GM12878 (cell line): ENCODE measurements at regions not wholly inside any gene's neighbourhood (a gene's known extent, or its start where the extent isn't known, plus 50 kb on each side); places are given as distances from the start of the nearest gene placed in this dataset.

ENCODE experiments used
- ATAC-seq: fragments of 200-7000 bp; cut with Tn5 transposase; 3 replicates; pipeline ENCODE4 v1.9.1; 2020; ENCODE audit warnings: mild to moderate bottlenecking, moderate library complexity
- BruUV-seq: library from RNA; stranded (reverse); fragments of 400-500 nt; replicated peaks from 2 replicates; lab custom pipeline; 2021; lab: Mats Ljungman, UMichigan
- CTCF ChIA-PET: fragments of 300-600 bp; sonication (Branson Sonifier 250); formaldehyde crosslinking; extraction: SDS; loops from one replicate; lab custom pipeline; 2021; ENCODE audit warnings: inconsistent platforms; lab: Yijun Ruan, JAX
- POLR2A ChIA-PET: fragments of 350-600 bp; formaldehyde crosslinking; extraction: SDS; loops from one replicate; lab custom pipeline; 2021; ENCODE audit warnings: inconsistent platforms; lab: Charles Lee
- RAD21 ChIA-PET: fragments of 300-600 bp; sonication (Branson Sonifier 250); formaldehyde crosslinking; loops from one replicate; lab custom pipeline; 2023; ENCODE audit warnings: antibody characterized with exemption; ENCODE audit not compliant: unreplicated experiment; lab: Charles Lee
- SMC1A ChIA-PET: fragments of 300-600 bp; sonication (Branson Sonifier 250); formaldehyde crosslinking; loops from one replicate; lab custom pipeline; 2023; ENCODE audit not compliant: unreplicated experiment, uncharacterized antibody; lab: Charles Lee
- DNase-seq: peaks from one replicate; pipeline ENCODE4 v3.0.0-alpha.2; 2011; ENCODE audit warnings: low read depth, low spot score
- FAIRE-seq: peaks from 3 replicates; lab custom pipeline; 2011; peaks lifted over from hg19 to GRCh38; lab: Jason Lieb, UNC
- H2AFZ ChIP-seq: 2 replicates; pipeline ENCODE4 v1.6.0; 2011; ENCODE audit warnings: low read depth, low read length, control low read depth; ENCODE audit not compliant: control insufficient read depth
- H3K27ac ChIP-seq: 2 replicates; pipeline ENCODE4 v1.5.1; 2011; ENCODE audit warnings: control low read depth; ENCODE audit not compliant: control insufficient read depth, insufficient read depth
- H3K27me3 ChIP-seq, 2 experiments: replicated peaks in 1 of 2; 2 replicates each; pipeline versions ENCODE4 v1.6.0 to v1.6.1; 2011; ENCODE audit warnings: low read length in 1 of 2; ENCODE audit not compliant: control insufficient read depth in 2 of 2, insufficient read depth in 2 of 2
- H3K36me3 ChIP-seq, 2 experiments: 2 replicates each; pipeline ENCODE4 v1.5.1; 2011; ENCODE audit warnings: low read length in 1 of 2; ENCODE audit not compliant: control insufficient read depth in 2 of 2, insufficient read depth in 2 of 2
- H3K4me1 ChIP-seq: 2 replicates; pipeline ENCODE4 v1.6.1; 2011; ENCODE audit warnings: mild to moderate bottlenecking, low read length, moderate library complexity, mixed read lengths; ENCODE audit not compliant: control insufficient read depth, insufficient read depth
- H3K4me2 ChIP-seq: 2 replicates; pipeline ENCODE4 v1.6.0; 2011; ENCODE audit warnings: control low read depth; ENCODE audit not compliant: control insufficient read depth, insufficient read depth
- H3K4me3 ChIP-seq: fragments of 200-600 bp; sonication (generic); 2 replicates; pipeline ENCODE4 v1.5.1; 2016
- H3K79me2 ChIP-seq: 2 replicates; pipeline ENCODE4 v1.6.0; 2011; ENCODE audit warnings: low read length; ENCODE audit not compliant: control insufficient read depth, insufficient read depth
- H3K9ac ChIP-seq: 2 replicates; pipeline ENCODE4 v1.8.0; 2011; ENCODE audit warnings: low read length, control low read depth, mixed read lengths; ENCODE audit not compliant: control insufficient read depth, insufficient read depth
- H3K9me3 ChIP-seq: replicated peaks from 3 replicates; pipeline ENCODE4 v1.5.1; 2011; ENCODE audit warnings: mild to moderate bottlenecking, low read length; ENCODE audit not compliant: control insufficient read depth, insufficient read depth
- H4K20me1 ChIP-seq: 2 replicates; pipeline ENCODE4 v1.6.0; 2011; ENCODE audit not compliant: control insufficient read depth, insufficient read depth
- BACH1 ChIP-seq: fragments of 450-650 bp; IDR thresholded peaks from 2 replicates; pipeline ENCODE4 v1.6.1; 2017; ENCODE audit warnings: mild to moderate bottlenecking, borderline replicate concordance
- CBX3 ChIP-seq: fragments of 200-600 bp; sonication (generic); IDR thresholded peaks from 2 replicates; pipeline ENCODE4 v1.6.1; 2016; ENCODE audit warnings: low read depth, borderline replicate concordance
- CEBPB ChIP-seq, 2 experiments: fragments of 150-350 bp in 1 of 2; IDR thresholded peaks; 2 replicates each; pipeline ENCODE4 v1.6.1; 2012 to 2014; ENCODE audit warnings: low read depth in 2 of 2, low read length in 2 of 2, borderline replicate concordance in 1 of 2, inconsistent platforms in 1 of 2
- GATAD2B ChIP-seq: fragments of 450-650 bp; conservative IDR thresholded peaks from 2 replicates; pipeline ENCODE4 v1.6.1; 2017; ENCODE audit warnings: low read depth, mild to moderate bottlenecking, moderate library complexity
- HCFC1 ChIP-seq: fragments of 150-350 bp; IDR thresholded peaks from 2 replicates; pipeline ENCODE4 v1.6.1; 2014; ENCODE audit warnings: low read length
- JUND ChIP-seq: IDR thresholded peaks from 2 replicates; pipeline ENCODE4 v1.6.1; 2012; ENCODE audit warnings: low read depth, mild to moderate bottlenecking, low read length, improper control_type of control experiment, moderate library complexity
- KDM1A ChIP-seq: fragments of 200-600 bp; sonication (generic); IDR thresholded peaks from 2 replicates; pipeline ENCODE4 v1.6.1; 2016; ENCODE audit warnings: borderline replicate concordance
- NFIC ChIP-seq: IDR thresholded peaks from 2 replicates; pipeline ENCODE4 v1.6.1; 2012; ENCODE audit warnings: low read depth, mild to moderate bottlenecking, inconsistent platforms, low read length, moderate library complexity
- NFYA ChIP-seq: IDR thresholded peaks from 2 replicates; pipeline ENCODE4 v1.6.1; 2011; ENCODE audit warnings: low read depth, mild to moderate bottlenecking, low read length, improper control_type of control experiment, borderline replicate concordance
- NR2F1 ChIP-seq: fragments of 450-650 bp; conservative IDR thresholded peaks from 2 replicates; pipeline ENCODE4 v1.6.1; 2017; ENCODE audit warnings: mild to moderate bottlenecking
- PRDM15 ChIP-seq: fragments of 450-650 bp; formaldehyde crosslinking; IDR thresholded peaks from 2 replicates; pipeline ENCODE4 v1.4.0; 2020; ENCODE audit warnings: mild to moderate bottlenecking, moderate library complexity
- RFX5 ChIP-seq: IDR thresholded peaks from 2 replicates; pipeline ENCODE4 v1.6.1; 2011; ENCODE audit warnings: low read depth, low read length, improper control_type of control experiment
- RUNX3 ChIP-seq: IDR thresholded peaks from 2 replicates; pipeline ENCODE4 v1.6.1; 2012; ENCODE audit warnings: low read length, inconsistent platforms
- SMAD1 ChIP-seq: fragments of 450-650 bp; IDR thresholded peaks from 2 replicates; pipeline ENCODE4 v1.6.1; 2018; ENCODE audit warnings: mild to moderate bottlenecking, low read depth; ENCODE audit not compliant: partially characterized antibody
- SREBF2 ChIP-seq: IDR thresholded peaks from 2 replicates; pipeline ENCODE4 v1.6.1; 2012; ENCODE audit warnings: mild to moderate bottlenecking, low read length
- STAT3 ChIP-seq: IDR thresholded peaks from 2 replicates; pipeline ENCODE4 v1.6.1; 2011; ENCODE audit warnings: low read depth, low read length, improper control_type of control experiment
- ZBED1 ChIP-seq: IDR thresholded peaks from 2 replicates; pipeline ENCODE4 v1.6.1; 2016; ENCODE audit warnings: borderline replicate concordance
- ZBTB11 ChIP-seq: fragments of 450-650 bp; formaldehyde crosslinking; IDR thresholded peaks from 2 replicates; pipeline ENCODE4 v1.5.0; 2022; ENCODE audit warnings: mild to moderate bottlenecking, missing genetic modification characterization
- whole genome bisulfite sequencing: methylation state at CpG from one replicate; pipeline ENCODE4 v1.1.6; 2016; ENCODE audit warnings: low lambda C conversion rate; ENCODE audit not compliant: insufficient replicate concordance, insufficient coverage; ENCODE audit errors: missing lambda C conversion rate; 5-methylcytosine and 5-hydroxymethylcytosine counted together
- in situ Hi-C: fragments of 300-500 bp; cut with MboI; formaldehyde crosslinking; loops from 9 replicates; pipeline ENCODE4 v1.14.3; 2018; ENCODE audit warnings: mixed read lengths
- intact Hi-C: fragments of 100-400 bp; cut with micrococcal nuclease; formaldehyde crosslinking; loops from one replicate; pipeline ENCODE4 v1.14.2; 2022; ENCODE audit not compliant: unreplicated experiment

GRCh38 chr4:34198966-34199365 is 2045.3 kb downstream of the ARAP2 start:
- no peak for TF ChIP-seq HCFC1
- no peak for TF ChIP-seq NR2F1
- no peak for TF ChIP-seq ZBED1
- TF ChIP-seq PRDM15 (CRISPR knock-in tag), result no peak
- no peak for TF ChIP-seq NFIC
- TF ChIP-seq ZBTB11, result no peak
- no peak for TF ChIP-seq CBX3
- no peak for TF ChIP-seq RFX5
- TF ChIP-seq SMAD1, result no peak
- TF ChIP-seq KDM1A, result no peak
- no peak for TF ChIP-seq STAT3
- TF ChIP-seq GATAD2B, result no peak
- no peak for TF ChIP-seq JUND
- TF ChIP-seq RUNX3, result no peak
- no peak for TF ChIP-seq CEBPB (IDR thresholded peaks at IDR 0.05; ENCODE audit: borderline replicate concordance in 1 of 2, low read depth in 2 of 2, low read length in 2 of 2)
- TF ChIP-seq BACH1, result no peak
- no peak for TF ChIP-seq SREBF2
- TF ChIP-seq NFYA, result no peak
- POLR2A ChIA-PET, result no interaction called here
- RAD21 ChIA-PET, result no interaction called here
- CTCF ChIA-PET, result no interaction called here
- Histone ChIP-seq H3K4me1 (no peaks in the 10 kb centered on the region), H4K20me1 (no peaks in the 10 kb centered on the region), H3K79me2 (no peaks in the 10 kb centered on the region), H3K4me3 (no peak overlapping the region), H3K9me3 (no peaks in the 10 kb centered on the region), H3K27ac (no peak overlapping the region), H3K4me2 (no peak overlapping the region), H2AFZ (no peak overlapping the region), H3K27me3 (no peaks in the 10 kb centered on the region), H3K36me3 (no peaks in the 10 kb centered on the region), H3K9ac (no peak overlapping the region)
- no peak for FAIRE-seq
- intact Hi-C loops, result no loop called here
- SMC1A ChIA-PET, result no interaction called here
- no peak for ATAC-seq
- in situ Hi-C loops, result no loop called here
- 0% methylated on average over 1 of the region's 1 CpG for WGBS
- DNase-seq, result no peak
- no TSS peak for BruUV-seq
